Liver (tissue), 7 donors: ENCODE measurements at regions not wholly inside any gene's neighbourhood (a gene's known extent, or its start where the extent isn't known, plus 50 kb on each side); places are given as distances from the start of the nearest gene placed in this dataset.
"Not testable (repeated sequence)": the region's sequence is repeated elsewhere in the genome, so short reads cannot be mapped to it uniquely, and the experiment has no call there.

ENCODE experiments used
- DNase-seq: peaks from one replicate; pipeline ENCODE4 v3.0.0-alpha.2; 2017; ENCODE audit warnings: low spot score
- H3K27ac ChIP-seq, 2 donors: one replicate each; pipeline ENCODE4 v1.7.0; 2013; ENCODE audit warnings: inconsistent platforms in 2 of 2, low read length in 2 of 2, control low read depth in 1 of 2, low read depth in 1 of 2, mild to moderate bottlenecking in 1 of 2
- H3K27me3 ChIP-seq, 4 donors: one replicate each; pipeline versions ENCODE4 v1.6.1 to v1.7.0; 2013; ENCODE audit warnings: low read length in 3 of 4, inconsistent platforms in 1 of 4, mild to moderate bottlenecking in 1 of 4, moderate library complexity in 1 of 4; ENCODE audit not compliant: control insufficient read depth in 4 of 4, insufficient read depth in 4 of 4
- H3K36me3 ChIP-seq, 4 donors: one replicate each; pipeline versions ENCODE4 v1.6.1 to v1.7.0; 2013; ENCODE audit warnings: low read length in 3 of 4, mild to moderate bottlenecking in 3 of 4, low read depth in 1 of 4, moderate library complexity in 1 of 4; ENCODE audit not compliant: control insufficient read depth in 4 of 4, insufficient read depth in 3 of 4
- H3K4me1 ChIP-seq, 4 donors: one replicate each; pipeline versions ENCODE4 v1.6.1 to v1.7.0; 2013; ENCODE audit warnings: low read length in 3 of 4, mild to moderate bottlenecking in 3 of 4, moderate library complexity in 1 of 4; ENCODE audit not compliant: control insufficient read depth in 4 of 4, insufficient read depth in 4 of 4
- H3K4me3 ChIP-seq, 3 donors: one replicate each; pipeline versions ENCODE4 v1.6.1 to v1.7.0; 2013; ENCODE audit warnings: low read length in 3 of 3, control low read depth in 1 of 3, low read depth in 1 of 3, mild to moderate bottlenecking in 1 of 3
- H3K9ac ChIP-seq, 2 donors: one replicate each; pipeline ENCODE4 v1.7.0; 2013; ENCODE audit warnings: low read length in 2 of 2, mild to moderate bottlenecking in 2 of 2, moderate library complexity in 2 of 2, control low read depth in 1 of 2, low read depth in 1 of 2
- H3K9me3 ChIP-seq, 4 donors: one replicate each; pipeline versions ENCODE4 v1.6.1 to v1.7.0; 2013; ENCODE audit warnings: low read length in 3 of 4; ENCODE audit not compliant: control insufficient read depth in 4 of 4
- FOXA2 ChIP-seq: IDR thresholded peaks from 2 replicates; pipeline ENCODE4 v1.6.1; 2016; ENCODE audit warnings: antibody characterized with exemption
- GABPA ChIP-seq, 2 donors: IDR thresholded peaks in 1 of 2; conservative IDR thresholded peaks in 1 of 2; 2 replicates each; pipeline ENCODE4 v1.6.1; 2016; ENCODE audit warnings: antibody characterized with exemption in 2 of 2, mild to moderate bottlenecking in 1 of 2, moderate library complexity in 1 of 2
- HNF4A ChIP-seq, 2 donors: conservative IDR thresholded peaks; 2 replicates each; pipeline ENCODE4 v1.6.1; 2016; ENCODE audit warnings: antibody characterized with exemption in 2 of 2, mild to moderate bottlenecking in 2 of 2
- NR2F2 ChIP-seq: IDR thresholded peaks from 2 replicates; pipeline ENCODE4 v1.6.1; 2016; ENCODE audit warnings: antibody characterized with exemption
- RAD21 ChIP-seq, 2 donors: IDR thresholded peaks; 2 replicates each; pipeline ENCODE4 v1.6.1; 2016; ENCODE audit warnings: antibody characterized with exemption in 2 of 2, mild to moderate bottlenecking in 2 of 2
- RXRA ChIP-seq, 2 donors: IDR thresholded peaks; 2 replicates each; pipeline ENCODE4 v1.6.1; 2017 to 2018; ENCODE audit warnings: antibody characterized with exemption in 2 of 2, mild to moderate bottlenecking in 1 of 2
- TAF1 ChIP-seq: conservative IDR thresholded peaks from 2 replicates; pipeline ENCODE4 v1.6.1; 2016; ENCODE audit warnings: antibody characterized with exemption, mild to moderate bottlenecking
- YY1 ChIP-seq: IDR thresholded peaks from 2 replicates; pipeline ENCODE4 v1.6.1; 2016; ENCODE audit warnings: antibody characterized with exemption, mild to moderate bottlenecking
- WGBS: extraction: QIAGEN DNeasy Blood & Tissue Kit; methylation state at CpG from one replicate; pipeline ENCODE4 v1.1.7; 2013; 5-methylcytosine and 5-hydroxymethylcytosine counted together
- TF ChIP-seq, protein P1 (sequence below): IDR thresholded peaks from 2 replicates; pipeline ENCODE4 v1.6.1; 2016; ENCODE audit warnings: antibody characterized with exemption
- TF ChIP-seq, protein P2 (sequence below): IDR thresholded peaks from 2 replicates; pipeline ENCODE4 v1.6.1; 2016; ENCODE audit warnings: antibody characterized with exemption
- donor health status: healthy.
- donor health status: healthy.
- donor health status: healthy.
- donor health status: healthy.

- TF ChIP-seq, protein P1, sequence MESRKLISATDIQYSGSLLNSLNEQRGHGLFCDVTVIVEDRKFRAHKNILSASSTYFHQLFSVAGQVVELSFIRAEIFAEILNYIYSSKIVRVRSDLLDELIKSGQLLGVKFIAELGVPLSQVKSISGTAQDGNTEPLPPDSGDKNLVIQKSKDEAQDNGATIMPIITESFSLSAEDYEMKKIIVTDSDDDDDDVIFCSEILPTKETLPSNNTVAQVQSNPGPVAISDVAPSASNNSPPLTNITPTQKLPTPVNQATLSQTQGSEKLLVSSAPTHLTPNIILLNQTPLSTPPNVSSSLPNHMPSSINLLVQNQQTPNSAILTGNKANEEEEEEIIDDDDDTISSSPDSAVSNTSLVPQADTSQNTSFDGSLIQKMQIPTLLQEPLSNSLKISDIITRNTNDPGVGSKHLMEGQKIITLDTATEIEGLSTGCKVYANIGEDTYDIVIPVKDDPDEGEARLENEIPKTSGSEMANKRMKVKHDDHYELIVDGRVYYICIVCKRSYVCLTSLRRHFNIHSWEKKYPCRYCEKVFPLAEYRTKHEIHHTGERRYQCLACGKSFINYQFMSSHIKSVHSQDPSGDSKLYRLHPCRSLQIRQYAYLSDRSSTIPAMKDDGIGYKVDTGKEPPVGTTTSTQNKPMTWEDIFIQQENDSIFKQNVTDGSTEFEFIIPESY: no peak
- no peak for TF ChIP-seq GABPA (IDR thresholded peaks at IDR 0.05 in 1 of 2, conservative IDR thresholded peaks at IDR 0.05 in 1 of 2)
- no peak for TF ChIP-seq FOXA2
- no peak for TF ChIP-seq RXRA (IDR thresholded peaks at IDR 0.05)
- TF ChIP-seq, protein P2, sequence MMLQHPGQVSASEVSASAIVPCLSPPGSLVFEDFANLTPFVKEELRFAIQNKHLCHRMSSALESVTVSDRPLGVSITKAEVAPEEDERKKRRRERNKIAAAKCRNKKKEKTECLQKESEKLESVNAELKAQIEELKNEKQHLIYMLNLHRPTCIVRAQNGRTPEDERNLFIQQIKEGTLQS: no peak
- TF ChIP-seq NR2F2: no peak
These were observed 1902.6 kb upstream of the AGA start (continued) for GRCh38 chr4:179344861-179345260.

GRCh38 chr4:179352221-179352620 lies 1910.0 kb upstream of the AGA start:
- Histone ChIP-seq H3K4me3 (no peak overlapping the region), H3K4me1 (no peaks in the 10 kb centered on the region), H3K9ac (no peak overlapping the region), H3K27me3 (no peaks in the 10 kb centered on the region), H3K36me3 (no peaks in the 10 kb centered on the region), H3K27ac (no peak overlapping the region), H3K9me3 (no peaks in the 10 kb centered on the region)
- no peak for DNase-seq
- 50% methylated on average over 2 of the region's 2 CpGs for WGBS
- no peak for TF ChIP-seq HNF4A (conservative IDR thresholded peaks at IDR 0.05)
- TF ChIP-seq NR2F2: no peak

DNA sequence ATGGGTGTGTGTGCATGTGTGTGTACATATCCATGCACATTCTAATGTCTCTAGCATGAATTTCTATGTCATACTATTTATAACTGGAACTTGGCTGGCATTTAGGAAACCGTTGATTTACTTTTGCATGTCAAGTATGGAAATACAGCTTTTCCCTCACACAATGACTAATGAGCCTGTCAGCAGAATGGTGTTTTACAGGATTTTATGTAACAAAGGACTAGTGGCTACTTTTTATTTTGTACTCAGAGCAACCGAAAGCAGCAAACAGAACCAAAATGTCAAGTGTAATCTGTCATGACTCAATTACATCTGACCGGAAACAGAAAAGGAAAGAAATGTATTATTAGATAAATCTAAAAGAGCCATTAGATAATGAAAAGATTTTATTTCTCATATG lies 1911.5 kb upstream of the AGA start:
- DNase-seq: no peak
- TF ChIP-seq NR2F2 (no peak), HNF4A (conservative IDR thresholded peaks at IDR 0.05) (no peak), FOXA2 (no peak)
- TF ChIP-seq, protein P2: no peak
- no peak overlapping the region for H3K4me3 ChIP-seq
- no peak overlapping the region for H3K9ac ChIP-seq
- H3K27ac ChIP-seq: no peak overlapping the region
- H3K27me3 ChIP-seq: no peaks in the 10 kb centered on the region
- no peaks in the 10 kb centered on the region for H3K4me1 ChIP-seq
- no peaks in the 10 kb centered on the region for H3K36me3 ChIP-seq
- WGBS: 62% methylated on average over 3 of the region's 3 CpGs
- no peaks in the 10 kb centered on the region for H3K9me3 ChIP-seq

DNA sequence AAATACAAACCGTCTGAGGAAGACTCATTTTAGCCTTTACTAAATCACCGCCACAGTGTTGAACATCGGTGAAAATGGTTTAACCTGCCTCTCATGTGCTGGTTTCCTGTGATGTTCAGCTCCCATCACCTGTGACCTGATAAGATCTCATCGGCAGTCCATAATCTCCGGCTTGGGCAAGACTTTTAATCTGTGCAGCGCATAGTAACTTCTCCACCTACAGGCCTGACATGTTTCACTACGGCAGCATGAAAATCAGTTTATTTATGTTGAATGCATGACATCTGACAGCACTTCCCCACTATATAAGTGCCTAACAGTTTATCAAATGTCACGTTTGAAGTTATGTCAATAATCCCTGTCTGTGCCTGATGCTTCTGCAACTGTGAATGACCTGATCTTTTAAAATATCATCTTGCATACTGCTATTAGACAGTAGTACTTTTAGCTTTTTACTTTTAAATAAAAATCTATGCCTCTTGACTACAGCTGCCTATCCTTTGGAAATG lies 1919.8 kb upstream of the AGA start:
- Histone ChIP-seq H3K4me1 (no peaks in the 10 kb centered on the region), H3K27me3 (peaks cover 0 to 3% (median 0%) of the 10 kb centered on the region in 4 donors), H3K9ac (no peak overlapping the region), H3K27ac (no peak overlapping the region), H3K9me3 (no peaks in the 10 kb centered on the region), H3K36me3 (no peaks in the 10 kb centered on the region), H3K4me3 (no peak overlapping the region)
- no peak for TF ChIP-seq TAF1
- TF ChIP-seq YY1: no peak
- TF ChIP-seq RAD21 (IDR thresholded peaks at IDR 0.05): no peak
- WGBS: 57% methylated on average over 8 of the region's 8 CpGs
- no peak for DNase-seq

GRCh38 chr4:179365932-179366331 lies 1923.7 kb upstream of the AGA start:
- H3K27ac ChIP-seq, H3K9me3 ChIP-seq, H3K9ac ChIP-seq, DNase-seq, H3K4me1 ChIP-seq, H3K27me3 ChIP-seq, H3K4me3 ChIP-seq, H3K36me3 ChIP-seq: not testable (repeated sequence)
- 89% methylated on average over 3 of the region's 3 CpGs for WGBS
